Activated CD4-positive, alpha-beta T cell treated with anti-CD3 and anti-CD28 coated beads, Interleukin-2, amount 50 U/mL, for 1 hour (primary cell): ENCODE measurements at regions not wholly inside any gene's neighbourhood (a gene's known extent, or its start where the extent isn't known, plus 50 kb on each side); places are given as distances from the start of the nearest gene placed in this dataset.

Experiments
- DNase-seq: peaks from one replicate; pipeline ENCODE4 v3.0.0-alpha.2; 2020

DNA sequence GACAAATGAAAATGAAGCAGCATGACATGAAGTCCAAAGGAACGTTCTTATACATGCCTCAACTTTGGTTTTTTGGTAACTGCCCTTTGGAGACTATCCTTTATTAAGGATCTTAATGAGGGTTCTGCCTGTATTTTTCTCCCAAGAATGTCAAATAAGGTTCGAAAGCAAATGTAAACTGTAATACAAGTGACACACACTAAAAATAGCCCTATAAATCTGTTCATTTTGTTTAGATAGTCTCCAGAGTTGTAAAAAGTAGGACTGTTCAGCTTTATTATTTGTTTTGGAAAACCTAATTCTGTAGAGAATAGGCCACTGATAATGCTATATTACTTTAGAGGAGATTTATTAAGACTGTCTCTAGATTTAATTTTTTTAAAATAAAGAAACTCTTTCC is 80.5 kb upstream of the CDIN1 start:
- DNase-seq, result no peak

DNA sequence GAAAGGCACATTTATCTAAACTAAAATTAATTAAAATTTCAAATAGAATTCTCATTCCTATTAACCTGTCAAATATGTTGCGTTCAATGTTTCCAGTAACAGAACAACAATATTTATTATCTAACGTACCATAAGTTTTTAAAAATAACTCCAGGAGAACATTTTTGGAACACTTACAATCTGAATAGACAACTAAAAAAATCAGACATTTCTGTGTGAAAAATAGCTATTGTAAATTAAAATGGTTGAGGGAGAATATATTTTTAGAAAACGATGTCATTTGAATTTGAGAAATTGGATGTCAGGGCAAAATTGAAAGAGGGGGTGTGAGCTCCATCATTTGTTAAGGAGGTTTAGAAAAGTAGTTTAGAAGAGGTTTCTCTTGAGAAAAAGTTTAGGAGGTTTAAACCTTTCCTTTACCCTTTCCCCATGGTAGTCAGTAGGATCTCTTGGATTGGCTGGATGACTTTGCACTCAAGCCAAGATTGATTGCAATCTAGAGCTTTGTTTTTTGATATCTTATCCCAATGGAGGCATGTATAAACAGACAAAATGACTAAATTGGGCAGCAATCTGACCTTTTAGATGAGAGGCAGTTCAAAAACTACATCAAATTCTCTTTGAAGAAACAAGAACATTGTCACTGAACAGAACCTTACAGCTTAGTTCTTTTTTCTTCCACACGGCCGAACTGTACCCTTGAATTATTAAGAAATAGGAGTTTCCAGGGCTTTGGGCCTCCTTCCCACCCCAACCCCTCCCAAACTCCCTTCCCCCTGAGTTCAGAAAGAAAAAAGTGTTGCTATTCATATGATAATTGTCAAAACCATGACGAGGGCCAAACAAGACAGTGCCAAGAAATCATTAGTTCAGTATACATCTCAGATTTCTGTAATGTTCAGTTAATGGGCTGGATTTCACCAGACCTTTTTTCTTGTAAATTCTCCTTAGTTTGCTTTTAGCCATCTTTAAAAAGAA is 79.7 kb upstream of the CDIN1 start:
- no peak for DNase-seq

DNA sequence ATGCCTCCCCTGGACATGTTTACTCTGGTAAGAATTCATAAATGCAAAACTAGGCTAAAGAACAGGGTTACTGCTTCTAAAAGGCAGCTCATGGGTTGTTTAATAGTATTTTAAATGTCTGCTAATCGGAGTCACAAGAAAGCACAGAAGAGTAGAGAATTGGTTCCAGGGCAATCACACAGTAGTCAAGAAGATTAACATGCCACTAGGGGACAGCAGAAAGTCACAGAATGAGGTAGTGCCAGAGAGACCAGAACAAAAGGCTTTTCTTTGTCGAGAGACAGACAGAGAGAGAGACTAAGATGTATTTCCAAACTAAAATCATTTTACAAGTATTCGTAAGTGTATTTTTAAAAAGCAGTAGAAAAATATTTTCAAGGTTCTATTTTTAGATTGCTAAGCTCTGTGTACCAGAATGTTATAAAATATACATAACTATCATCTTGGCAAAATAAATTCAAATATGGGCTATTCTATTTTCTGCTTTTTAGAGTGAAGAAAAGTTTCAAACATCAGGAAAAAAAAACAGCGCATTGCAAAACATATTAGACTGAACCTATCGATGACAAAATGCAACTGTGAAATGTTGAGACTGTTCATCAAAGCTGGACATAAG is 78.3 kb upstream of the CDIN1 start:
- DNase-seq, result no peak

DNA sequence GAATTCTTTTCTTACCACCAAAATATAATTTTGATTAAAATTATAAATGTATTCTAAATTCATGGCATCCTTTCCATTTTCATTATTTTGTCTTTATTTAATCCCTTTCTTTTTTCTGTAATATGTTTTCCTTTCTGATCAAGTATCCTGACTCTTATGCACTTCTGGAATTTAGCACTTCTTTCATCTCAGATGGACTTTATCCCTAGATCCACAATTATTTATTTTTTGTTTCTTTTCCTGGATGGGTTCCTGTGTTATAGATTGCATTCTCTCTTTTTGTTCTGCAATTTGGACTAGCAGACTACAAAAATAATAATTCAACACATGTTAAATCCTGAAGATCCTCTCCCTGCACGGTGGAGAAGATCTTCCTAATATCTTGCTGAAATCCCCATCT is 76.9 kb upstream of the CDIN1 start:
- no peak for DNase-seq

GRCh38 chr15:36506733-36507356 is 72.6 kb upstream of the CDIN1 start:
- DNase-seq, result no peak

GRCh38 chr15:36507458-36507857 is 72.0 kb upstream of the CDIN1 start:
- no peak for DNase-seq

DNA sequence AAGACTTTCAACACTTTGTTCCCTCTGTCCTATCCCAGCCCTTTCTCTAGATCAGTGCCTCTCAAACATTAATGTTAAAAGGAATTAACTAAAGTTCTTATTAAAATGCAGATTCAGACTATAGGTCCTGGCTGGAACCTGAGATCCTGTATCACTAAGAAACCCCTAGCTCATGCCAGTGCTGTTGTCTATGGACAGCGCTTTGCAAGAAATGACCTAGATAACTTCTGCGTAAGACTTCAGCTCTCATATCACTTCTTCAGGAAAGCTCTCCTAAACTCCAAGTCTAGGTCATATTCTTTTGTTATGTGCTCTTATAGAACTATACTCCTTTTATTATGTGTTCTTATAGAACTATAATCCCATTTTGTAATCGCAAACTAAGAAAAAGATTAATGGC is 67.8 kb upstream of the CDIN1 start:
- no peak for DNase-seq

- DNase-seq, result no peak
Observed at GRCh38 chr15:36517758-36518157, 61.7 kb upstream of the CDIN1 start.

DNA sequence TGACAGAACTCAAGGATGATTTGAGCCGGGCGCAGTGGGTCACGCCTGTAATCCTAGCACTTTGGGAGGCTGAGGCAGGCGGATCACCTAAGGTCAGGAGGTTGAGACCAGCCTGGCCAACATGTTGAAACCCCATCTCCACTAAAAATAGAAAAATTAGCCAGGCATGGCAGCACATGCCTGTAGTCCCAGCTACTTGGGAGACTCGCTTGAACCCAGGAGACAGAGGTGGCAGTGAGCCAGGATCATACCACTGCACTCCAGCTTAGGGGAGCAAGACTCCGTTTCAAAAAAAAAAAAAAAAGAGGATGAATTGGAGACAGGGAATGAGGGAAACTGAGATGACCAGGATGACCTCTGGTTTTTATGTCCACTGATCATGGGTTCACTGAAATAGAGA is 60.4 kb upstream of the CDIN1 start:
- DNase-seq, result no peak

GRCh38 chr15:36525430-36525829 is 54.0 kb upstream of the CDIN1 start:
- DNase-seq, result no peak

DNA sequence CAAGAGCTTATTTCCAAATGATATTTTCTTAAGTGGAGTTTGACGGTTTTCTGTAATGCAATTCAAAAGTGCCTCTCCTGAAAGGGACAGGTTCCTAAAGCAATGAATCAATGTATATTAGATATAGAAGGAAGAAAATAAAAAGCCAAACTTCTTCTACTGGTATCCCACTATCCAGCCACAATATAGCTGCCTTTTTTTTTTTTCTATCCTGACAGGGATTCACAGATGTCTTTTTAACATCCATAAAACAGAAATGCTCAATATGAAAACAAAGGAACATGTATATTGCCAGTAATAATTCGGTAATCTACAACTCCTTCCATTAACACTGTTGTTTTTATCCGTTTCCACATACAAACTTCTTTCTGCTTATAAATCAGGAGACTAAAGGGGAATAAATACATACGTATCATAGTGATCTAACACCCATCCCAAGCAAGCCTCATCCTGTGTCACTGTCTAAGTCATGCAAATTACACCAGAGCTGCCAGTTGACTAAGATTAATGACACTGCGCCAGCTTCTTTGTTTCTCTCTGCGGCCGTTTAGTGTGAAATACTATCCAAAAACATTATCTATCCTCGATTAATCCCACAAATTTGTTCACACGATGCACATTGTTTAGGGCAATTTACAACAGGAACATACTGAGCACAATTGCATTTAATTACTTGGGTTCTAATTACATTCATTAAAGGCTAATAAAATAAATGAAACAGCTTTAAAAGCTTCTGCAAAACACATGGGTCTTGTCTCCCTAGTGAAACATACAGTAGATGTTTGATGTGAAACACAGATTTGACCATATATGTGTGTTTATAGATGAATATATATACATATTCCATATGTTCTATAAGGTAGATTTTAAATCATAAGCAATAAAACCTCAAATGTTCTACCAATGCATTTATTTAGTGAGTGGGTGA is 51.9 kb upstream of the CDIN1 start:
- DNase-seq, result no peak

- DNase-seq, result no peak
Observed at GRCh38 chr15:36529296-36530011, 50.0 kb upstream of the CDIN1 start.
